ENCODE measurements at regions not wholly inside any gene's neighbourhood (a gene's known extent, or its start where the extent isn't known, plus 50 kb on each side); places are given as distances from the start of the nearest gene placed in this dataset.
A peak's percentile ranks its signal among the peaks of the same experiment; 100 is the strongest.

- no peak for TF ChIP-seq CTCF (IDR thresholded peaks at IDR 0.05)
- peak; percentile 17 for TF ChIP-seq POLR2AphosphoS5 (IDR thresholded peaks at IDR 0.05)
These were observed 384.0 kb upstream of the IRX4 start for GRCh38 chr5:2266641-2267240.
